ENCODE measurements at regions not wholly inside any gene's neighbourhood (a gene's known extent, or its start where the extent isn't known, plus 50 kb on each side); places are given as distances from the start of the nearest gene placed in this dataset.

DNA sequence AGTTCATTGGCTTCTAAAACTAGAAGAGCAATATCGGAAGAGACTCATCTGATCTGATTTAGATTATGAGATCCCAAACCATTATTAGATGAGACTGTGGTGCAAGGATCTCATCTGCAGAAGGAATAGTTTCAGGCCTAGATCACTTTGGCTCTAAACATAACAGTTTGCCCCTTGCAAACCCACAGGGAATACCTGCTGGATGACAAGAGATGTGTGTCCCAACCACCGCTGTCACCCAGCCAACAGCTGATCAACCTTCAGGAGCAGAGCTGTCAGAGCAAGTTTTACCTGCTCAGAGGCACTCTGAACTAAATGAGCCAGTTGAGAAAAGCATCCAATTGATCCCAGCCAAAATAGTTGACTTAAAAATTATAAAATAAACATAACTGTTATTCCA is 64.0 kb upstream of the ST3GAL6 start:
- TF ChIP-seq POLR2A (IDR thresholded peaks at IDR 0.05; ENCODE audit: low read length) (no peak), GATA1 (IDR thresholded peaks at IDR 0.05; ENCODE audit: low read depth, low read length) (no peak)

Data from erythroblast (primary cell).